ENCODE measurements at regions not wholly inside any gene's neighbourhood (a gene's known extent, or its start where the extent isn't known, plus 50 kb on each side); places are given as distances from the start of the nearest gene placed in this dataset.

DNA sequence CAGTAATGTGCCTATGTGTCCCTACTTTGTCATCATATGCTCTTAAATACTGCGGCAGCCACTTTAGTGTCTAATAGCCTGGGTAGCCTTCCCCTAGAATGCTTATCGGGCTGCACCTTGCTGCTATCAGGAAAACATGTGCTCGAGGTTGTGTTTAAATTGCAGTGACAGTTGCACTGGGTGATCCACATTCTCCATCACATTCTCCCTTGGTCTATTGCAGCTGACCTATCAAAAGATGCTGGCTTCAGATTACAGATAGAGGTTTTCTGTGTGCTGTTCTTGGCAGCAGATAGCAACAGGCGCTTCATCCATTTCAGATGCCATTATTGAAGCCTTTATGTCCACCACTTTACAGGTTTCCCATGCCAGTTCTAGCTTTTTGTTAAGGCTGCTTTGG is 130.1 kb upstream of the MDFIC start:
- TF ChIP-seq POLR2AphosphoS5 (IDR thresholded peaks at IDR 0.05): no peak
- TF ChIP-seq POLR2A (IDR thresholded peaks at IDR 0.05): no peak
- TF ChIP-seq, protein P1, sequence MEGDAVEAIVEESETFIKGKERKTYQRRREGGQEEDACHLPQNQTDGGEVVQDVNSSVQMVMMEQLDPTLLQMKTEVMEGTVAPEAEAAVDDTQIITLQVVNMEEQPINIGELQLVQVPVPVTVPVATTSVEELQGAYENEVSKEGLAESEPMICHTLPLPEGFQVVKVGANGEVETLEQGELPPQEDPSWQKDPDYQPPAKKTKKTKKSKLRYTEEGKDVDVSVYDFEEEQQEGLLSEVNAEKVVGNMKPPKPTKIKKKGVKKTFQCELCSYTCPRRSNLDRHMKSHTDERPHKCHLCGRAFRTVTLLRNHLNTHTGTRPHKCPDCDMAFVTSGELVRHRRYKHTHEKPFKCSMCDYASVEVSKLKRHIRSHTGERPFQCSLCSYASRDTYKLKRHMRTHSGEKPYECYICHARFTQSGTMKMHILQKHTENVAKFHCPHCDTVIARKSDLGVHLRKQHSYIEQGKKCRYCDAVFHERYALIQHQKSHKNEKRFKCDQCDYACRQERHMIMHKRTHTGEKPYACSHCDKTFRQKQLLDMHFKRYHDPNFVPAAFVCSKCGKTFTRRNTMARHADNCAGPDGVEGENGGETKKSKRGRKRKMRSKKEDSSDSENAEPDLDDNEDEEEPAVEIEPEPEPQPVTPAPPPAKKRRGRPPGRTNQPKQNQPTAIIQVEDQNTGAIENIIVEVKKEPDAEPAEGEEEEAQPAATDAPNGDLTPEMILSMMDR (IDR thresholded peaks at IDR 0.05 in 8 of 11, conservative IDR thresholded peaks at IDR 0.05 in 3 of 11): no peak

All from spleen (tissue), 7 donors.